HepG2 (cell line): ENCODE measurements at regions not wholly inside any gene's neighbourhood (a gene's known extent, or its start where the extent isn't known, plus 50 kb on each side); places are given as distances from the start of the nearest gene placed in this dataset.

ENCODE experiments used
- ATAC-seq: fragments of 200-7000 bp; cut with Tn5 transposase; 3 replicates; pipeline ENCODE4 v1.9.1; 2020; ENCODE audit warnings: mild to moderate bottlenecking, moderate library complexity
- BruUV-seq: library from RNA; stranded (reverse); fragments of 400-500 nt; replicated peaks from 2 replicates; lab custom pipeline; 2021; lab: Mats Ljungman, UMichigan
- CTCF ChIA-PET: fragments of 300-600 bp; formaldehyde crosslinking; extraction: SDS; loops from one replicate; lab custom pipeline; 2021; ENCODE audit warnings: low total read pairs, inconsistent platforms, low intra/inter-chr PET ratio; lab: Yijun Ruan, JAX
- POLR2A ChIA-PET: fragments of 350-600 bp; sonication (Branson Sonifier 250); formaldehyde crosslinking; loops from one replicate; lab custom pipeline; 2020; ENCODE audit warnings: antibody characterized with exemption, inconsistent platforms; lab: Yijun Ruan, JAX
- DNase-seq: peaks from one replicate; pipeline ENCODE4 v3.0.0-alpha.2; 2015; ENCODE audit warnings: low spot score
- FAIRE-seq: peaks from 3 replicates; lab custom pipeline; 2011; peaks lifted over from hg19 to GRCh38; lab: Jason Lieb, UNC
- H2AFZ ChIP-seq: one replicate; pipeline ENCODE4 v1.6.1; 2011; ENCODE audit warnings: low read length, inconsistent platforms
- H3K27ac ChIP-seq: fragments of 300-600 bp; 3 replicates; pipeline ENCODE4 v1.8.0; 2011; ENCODE audit warnings: mixed run types, mild to moderate bottlenecking, mixed read lengths, low read length, inconsistent platforms; ENCODE audit not compliant: insufficient read depth; ENCODE audit errors: extremely low read length
- H3K27me3 ChIP-seq, 2 experiments: fragments of 200-600 bp in 1 of 2; 2 replicates in 1 of 2; 3 replicates in 1 of 2; pipeline versions ENCODE4 v1.6.0 to v1.8.0; 2011; ENCODE audit warnings: low read length in 2 of 2, mild to moderate bottlenecking in 2 of 2, moderate library complexity in 2 of 2, inconsistent platforms in 1 of 2; ENCODE audit not compliant: insufficient read depth in 2 of 2, control insufficient read depth in 1 of 2
- H3K36me3 ChIP-seq, 2 experiments: fragments of 200-600 bp in 1 of 2; replicated peaks in 1 of 2; 2 replicates in 1 of 2; 3 replicates in 1 of 2; pipeline versions ENCODE4 v1.5.1 to v1.8.0; 2011; ENCODE audit warnings: low read length in 2 of 2, inconsistent platforms in 1 of 2; ENCODE audit not compliant: insufficient read depth in 2 of 2, control insufficient read depth in 1 of 2
- H3K4me1 ChIP-seq: 2 replicates; pipeline ENCODE4 v1.5.1; 2012; ENCODE audit warnings: low read length, inconsistent platforms; ENCODE audit not compliant: insufficient read depth
- H3K4me2 ChIP-seq: 2 replicates; pipeline ENCODE4 v1.6.0; 2011; ENCODE audit warnings: low read depth, low read length, inconsistent platforms
- H3K4me3 ChIP-seq, 3 experiments: fragments of 200-600 bp in 1 of 3; sonication (generic), shearing (Covaris generic) in 1 of 3; replicated peaks in 1 of 3; 2 replicates each; pipeline ENCODE4 v1.5.1; 2011 to 2016; ENCODE audit warnings: low read length in 3 of 3, inconsistent platforms in 2 of 3, low read depth in 2 of 3, mild to moderate bottlenecking in 2 of 3, control low read depth in 1 of 3, mixed read lengths in 1 of 3; ENCODE audit not compliant: insufficient read depth in 1 of 3
- H3K79me2 ChIP-seq: one replicate; pipeline ENCODE4 v1.6.1; 2011; ENCODE audit warnings: low read length, inconsistent platforms; ENCODE audit not compliant: insufficient read depth
- H3K9ac ChIP-seq: 2 replicates; pipeline ENCODE4 v1.6.0; 2011; ENCODE audit warnings: mild to moderate bottlenecking, low read depth, low read length, inconsistent platforms; ENCODE audit not compliant: insufficient read depth
- H3K9me3 ChIP-seq: 2 replicates; pipeline ENCODE4 v1.5.1; 2012; ENCODE audit warnings: mild to moderate bottlenecking, low read length
- H4K20me1 ChIP-seq: 2 replicates; pipeline ENCODE4 v1.6.0; 2011; ENCODE audit warnings: inconsistent platforms, mild to moderate bottlenecking, low read length, moderate library complexity; ENCODE audit not compliant: insufficient read depth
- BHLHE40 ChIP-seq: IDR thresholded peaks from 2 replicates; pipeline ENCODE4 v1.6.1; 2011; ENCODE audit warnings: low read length, improper control_type of control experiment
- CREB1 ChIP-seq, 2 experiments: fragments of 450-650 bp in 1 of 2; IDR thresholded peaks; 2 replicates each; pipeline ENCODE4 v1.6.1; 2016 to 2017; ENCODE audit warnings: control low read depth in 1 of 2, mild to moderate bottlenecking in 1 of 2, missing compliant biosample characterization in 1 of 2, missing genetic modification characterization in 1 of 2
- GATAD2A ChIP-seq: IDR thresholded peaks from 2 replicates; pipeline ENCODE4 v1.6.1; 2016
- KAT2B ChIP-seq: fragments of 150-350 bp; IDR thresholded peaks from 2 replicates; pipeline ENCODE4 v1.6.1; 2014; ENCODE audit warnings: low read depth, low read length, borderline replicate concordance
- PRPF4 ChIP-seq: fragments of 200-400 bp; formaldehyde crosslinking; IDR thresholded peaks from 2 replicates; pipeline ENCODE4 v1.6.1; 2016; ENCODE audit warnings: low read length, low read depth; ENCODE audit not compliant: poor library complexity, severe bottlenecking
- TEAD2 ChIP-seq: sonication (generic); formaldehyde crosslinking; IDR thresholded peaks from 2 replicates; pipeline ENCODE4 v1.9.0; 2021; ENCODE audit warnings: missing genetic modification reagents
- ZBTB39 ChIP-seq: sonication (generic); formaldehyde crosslinking; IDR thresholded peaks from 2 replicates; pipeline ENCODE4 v1.5.0; 2020; ENCODE audit warnings: missing genetic modification reagents
- ZFP91 ChIP-seq: sonication (generic); formaldehyde crosslinking; IDR thresholded peaks from 2 replicates; pipeline ENCODE4 v1.9.0; 2022; ENCODE audit warnings: missing genetic modification reagents, mild to moderate bottlenecking, borderline replicate concordance
- ZNF44 ChIP-seq: sonication (generic); formaldehyde crosslinking; IDR thresholded peaks from 2 replicates; pipeline ENCODE4 v1.5.1; 2020; ENCODE audit warnings: mild to moderate bottlenecking, missing genetic modification reagents
- WGBS: methylation state at CpG from one replicate; pipeline ENCODE4 v1.1.6; 2017; ENCODE audit warnings: low lambda C conversion rate; 5-methylcytosine and 5-hydroxymethylcytosine counted together
- in situ Hi-C: cut with HindIII; loops from 2 replicates; pipeline ENCODE4 v1.10.0; 2017; ENCODE audit warnings: low pct_unique_long_range_greater_than_20kb; ENCODE audit not compliant: extremely low pct_ligation_motif_present
- intact Hi-C: fragments of 100-400 bp; cut with micrococcal nuclease; formaldehyde crosslinking; loops from one replicate; pipeline ENCODE4 v1.10.0; 2022; ENCODE audit not compliant: unreplicated experiment

GRCh38 chr10:46175296-46175695 is 111.5 kb upstream of the ANTXRL start:
- Histone ChIP-seq H3K36me3 (no peaks in the 10 kb centered on the region), H3K27me3 (no peaks in the 10 kb centered on the region; a peak in 1 of 5 replicates), H3K4me2 (no peak overlapping the region), H2AFZ (no peak overlapping the region), H3K9me3 (no peaks in the 10 kb centered on the region), H3K9ac (no peak overlapping the region), H3K79me2 (no peaks in the 10 kb centered on the region), H3K27ac (no peak overlapping the region), H4K20me1 (no peaks in the 10 kb centered on the region), H3K4me1 (no peaks in the 10 kb centered on the region), H3K4me3 (no peak overlapping the region)
- in situ Hi-C loops (no loop called here), intact Hi-C loops (no loop called here)
- ChIA-PET CTCF (no interaction called here), POLR2A (no interaction called here)
- FAIRE-seq (no peak), ATAC-seq (no peak), DNase-seq (no peak)
- BruUV-seq: no TSS peak
- TF ChIP-seq TEAD2 (CRISPR knock-in tag): no peak
- no peak for TF ChIP-seq ZNF44
- TF ChIP-seq GATAD2A: no peak
- no peak for TF ChIP-seq ZFP91 (CRISPR knock-in tag)
- TF ChIP-seq BHLHE40: no peak
- TF ChIP-seq ZBTB39 (CRISPR knock-in tag): no peak
- WGBS: 0% methylated on average over 1 of the region's 1 CpG

- CTCF ChIA-PET: no interaction called here
Measured at GRCh38 chr10:46175831-46176230, 111.0 kb upstream of the ANTXRL start.

More at GRCh38 chr10:46175831-46176230, 111.0 kb upstream of the ANTXRL start:
- in situ Hi-C loops: no loop called here
- no peaks in the 10 kb centered on the region; a peak in 1 of 5 replicates for H3K27me3 ChIP-seq
- POLR2A ChIA-PET: no interaction called here
- no peaks in the 10 kb centered on the region for H3K4me1 ChIP-seq
- no TSS peak for BruUV-seq
- DNase-seq: no peak
- no peaks in the 10 kb centered on the region for H3K36me3 ChIP-seq
- intact Hi-C loops: no loop called here
- no peak overlapping the region for H3K27ac ChIP-seq
- TF ChIP-seq CREB1 (IDR thresholded peaks at IDR 0.05): no peak
- no peak for TF ChIP-seq CREB1 (CRISPR knock-in tag; IDR thresholded peaks at IDR 0.05)
- no peak for TF ChIP-seq PRPF4
- TF ChIP-seq KAT2B: no peak
- H3K4me3 ChIP-seq: no peak overlapping the region
- H3K4me2 ChIP-seq: no peak overlapping the region
- no peaks in the 10 kb centered on the region for H4K20me1 ChIP-seq
- H3K9ac ChIP-seq: no peak overlapping the region
- FAIRE-seq: no peak
- H3K9me3 ChIP-seq: no peaks in the 10 kb centered on the region
- ATAC-seq: no peak
- no peaks in the 10 kb centered on the region for H3K79me2 ChIP-seq
- H2AFZ ChIP-seq: no peak overlapping the region
